CD14-positive monocyte (primary cell): ENCODE measurements at regions not wholly inside any gene's neighbourhood (a gene's known extent, or its start where the extent isn't known, plus 50 kb on each side); places are given as distances from the start of the nearest gene placed in this dataset.

ENCODE experiments used
- DNase-seq, 3 donors: peaks; one replicate each; pipeline ENCODE4 v3.0.0-alpha.2; 2011 to 2022
- H2AFZ ChIP-seq: 2 replicates; pipeline ENCODE4 v1.6.0; 2012; ENCODE audit warnings: mild to moderate bottlenecking, low read depth, low read length, inconsistent platforms; ENCODE audit not compliant: insufficient read depth, poor library complexity, severe bottlenecking
- H3K27ac ChIP-seq, 2 donors: 1 replicate in 1 of 2; 2 replicates in 1 of 2; pipeline ENCODE4 v1.5.1; 2012 to 2013; ENCODE audit warnings: low read length in 2 of 2, control low read depth in 1 of 2, inconsistent platforms in 1 of 2, low read depth in 1 of 2, mild to moderate bottlenecking in 1 of 2
- H3K27me3 ChIP-seq, 2 donors: one replicate each; pipeline versions ENCODE4 v1.6.0 to v1.6.1; 2011 to 2013; ENCODE audit warnings: low read length in 2 of 2; ENCODE audit not compliant: control insufficient read depth in 2 of 2, insufficient read depth in 2 of 2
- H3K36me3 ChIP-seq, 2 donors: replicated peaks in 1 of 2; 1 replicate in 1 of 2; 2 replicates in 1 of 2; pipeline versions ENCODE4 v1.5.1 to v1.6.1; 2012 to 2013; ENCODE audit warnings: low read length in 2 of 2, control low read depth in 1 of 2, inconsistent platforms in 1 of 2, mild to moderate bottlenecking in 1 of 2; ENCODE audit not compliant: insufficient read depth in 2 of 2, control insufficient read depth in 1 of 2
- H3K4me1 ChIP-seq, 2 donors: 1 replicate in 1 of 2; 2 replicates in 1 of 2; pipeline versions ENCODE4 v1.5.1 to v1.6.1; 2012 to 2013; ENCODE audit warnings: low read length in 2 of 2, control low read depth in 1 of 2, inconsistent platforms in 1 of 2, mild to moderate bottlenecking in 1 of 2, moderate library complexity in 1 of 2; ENCODE audit not compliant: insufficient read depth in 2 of 2, control insufficient read depth in 1 of 2
- H3K4me2 ChIP-seq: replicated peaks from 2 replicates; pipeline ENCODE3; 2012; ENCODE audit warnings: low read length, moderate library complexity, mild to moderate bottlenecking; ENCODE audit not compliant: poor library complexity, severe bottlenecking; ENCODE audit errors: extremely low read depth
- H3K4me3 ChIP-seq, 3 experiments: fragments of 200-600 bp in 1 of 3; sonication (generic) in 1 of 3; replicated peaks in 1 of 3; 1 replicate in 2 of 3; 2 replicates in 1 of 3; pipeline ENCODE4 v1.5.1; 2011 to 2013; ENCODE audit warnings: low read length in 3 of 3, mild to moderate bottlenecking in 3 of 3, control low read depth in 2 of 3, low read depth in 2 of 3, inconsistent platforms in 1 of 3, moderate library complexity in 1 of 3
- H3K79me2 ChIP-seq: 2 replicates; pipeline ENCODE4 v1.6.0; 2012; ENCODE audit warnings: mild to moderate bottlenecking, control low read depth, inconsistent platforms, low read length, moderate library complexity; ENCODE audit not compliant: insufficient read depth
- H3K9ac ChIP-seq: 2 replicates; pipeline ENCODE4 v1.6.0; 2017; ENCODE audit warnings: low read length, mild to moderate bottlenecking; ENCODE audit not compliant: insufficient read depth, poor library complexity, severe bottlenecking
- H3K9me3 ChIP-seq, 2 donors: replicated peaks in 1 of 2; 1 replicate in 1 of 2; 2 replicates in 1 of 2; pipeline versions ENCODE4 v1.5.1 to v1.6.1; 2012 to 2013; ENCODE audit warnings: low read length in 2 of 2, control low read depth in 1 of 2; ENCODE audit not compliant: control insufficient read depth in 1 of 2, insufficient read depth in 1 of 2
- H4K20me1 ChIP-seq: 2 replicates; pipeline ENCODE4 v1.6.0; 2012; ENCODE audit warnings: mild to moderate bottlenecking, low read length, control low read depth, moderate library complexity; ENCODE audit not compliant: insufficient read depth
- H3K27ac Mint-ChIP-seq, 7 donors: one replicate each; pipeline ENCODE4 v1.8.0; 2020; ENCODE audit warnings: mild to moderate bottlenecking in 7 of 7, mixed read lengths in 7 of 7, moderate library complexity in 6 of 7, inconsistent platforms in 2 of 7
- H3K27me3 Mint-ChIP-seq, 3 donors: one replicate each; pipeline ENCODE4 v1.8.0; 2021 to 2022; ENCODE audit warnings: low read depth in 3 of 3, mild to moderate bottlenecking in 3 of 3, mixed read lengths in 3 of 3, moderate library complexity in 3 of 3, inconsistent platforms in 1 of 3
- H3K36me3 Mint-ChIP-seq, 2 donors: one replicate each; pipeline ENCODE4 v1.8.0; 2020; ENCODE audit warnings: mixed read lengths in 2 of 2, inconsistent platforms in 1 of 2, mild to moderate bottlenecking in 1 of 2
- H3K4me1 Mint-ChIP-seq: one replicate; pipeline ENCODE4 v1.8.0; 2020; ENCODE audit warnings: mild to moderate bottlenecking, mixed read lengths
- H3K4me3 Mint-ChIP-seq, 2 donors: one replicate each; pipeline ENCODE4 v1.8.0; 2020; ENCODE audit warnings: mild to moderate bottlenecking in 2 of 2, mixed read lengths in 2 of 2, moderate library complexity in 1 of 2
- H3K9me3 Mint-ChIP-seq, 7 donors: one replicate each; pipeline ENCODE4 v1.8.0; 2020 to 2022; ENCODE audit warnings: mixed read lengths in 7 of 7, mild to moderate bottlenecking in 6 of 7, moderate library complexity in 6 of 7, inconsistent platforms in 2 of 7
- WGBS: methylation state at CpG from one replicate; pipeline ENCODE4 v1.1.5; 2013; ENCODE audit warnings: missing lambda C conversion rate; ENCODE audit not compliant: insufficient coverage; 5-methylcytosine and 5-hydroxymethylcytosine counted together
- intact Hi-C, 2 donors: fragments of 100-400 bp; cut with micrococcal nuclease; formaldehyde crosslinking; loops; one replicate each; pipeline versions ENCODE4 v1.15.0 to v1.15.1; 2023
- TF ChIP-seq, protein P1 (sequence below): fragments of 200-600 bp; IDR thresholded peaks from one replicate; pipeline ENCODE4 v1.8.0; 2022; ENCODE audit warnings: antibody characterized with exemption, mild to moderate bottlenecking

DNA sequence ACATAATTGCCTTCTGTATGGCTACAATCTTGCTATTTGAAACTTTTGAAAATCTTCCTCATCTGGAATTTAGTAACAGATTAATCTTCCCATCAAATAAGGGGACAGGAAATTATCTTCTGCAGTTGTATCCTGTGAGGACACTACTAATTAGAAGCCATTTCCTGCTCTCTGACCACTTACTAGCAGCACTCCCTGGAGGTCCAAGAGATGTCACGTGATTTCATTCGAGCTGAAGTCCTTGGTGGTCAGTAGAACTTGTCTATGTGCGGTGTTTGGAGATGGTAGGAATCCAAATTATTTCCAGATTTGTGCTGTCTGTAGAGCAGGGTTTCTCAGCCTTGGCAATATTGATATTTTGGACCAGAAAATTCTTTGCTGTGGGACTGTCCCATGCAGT is 202.5 kb downstream of the TFAP2B start:
- WGBS, result 78% methylated on average over 3 of the region's 3 CpGs
- no peak overlapping the region for H3K9ac ChIP-seq
- H3K9me3 ChIP-seq, result no peaks in the 10 kb centered on the region
- H4K20me1 ChIP-seq, result no peaks in the 10 kb centered on the region
- no peaks in the 10 kb centered on the region for H3K79me2 ChIP-seq
- Mint-ChIP-seq H3K4me3 (no peak overlapping the region), H3K4me1 (no peaks in the 10 kb centered on the region), H3K27ac (no peak overlapping the region), H3K36me3 (no peaks in the 10 kb centered on the region), H3K27me3 (no peaks in the 10 kb centered on the region), H3K9me3 (peaks cover 0 to 3% (median 0%) of the 10 kb centered on the region in 7 donors)
- no peak overlapping the region for H3K4me3 ChIP-seq
- no peak for DNase-seq
- TF ChIP-seq, protein P1, sequence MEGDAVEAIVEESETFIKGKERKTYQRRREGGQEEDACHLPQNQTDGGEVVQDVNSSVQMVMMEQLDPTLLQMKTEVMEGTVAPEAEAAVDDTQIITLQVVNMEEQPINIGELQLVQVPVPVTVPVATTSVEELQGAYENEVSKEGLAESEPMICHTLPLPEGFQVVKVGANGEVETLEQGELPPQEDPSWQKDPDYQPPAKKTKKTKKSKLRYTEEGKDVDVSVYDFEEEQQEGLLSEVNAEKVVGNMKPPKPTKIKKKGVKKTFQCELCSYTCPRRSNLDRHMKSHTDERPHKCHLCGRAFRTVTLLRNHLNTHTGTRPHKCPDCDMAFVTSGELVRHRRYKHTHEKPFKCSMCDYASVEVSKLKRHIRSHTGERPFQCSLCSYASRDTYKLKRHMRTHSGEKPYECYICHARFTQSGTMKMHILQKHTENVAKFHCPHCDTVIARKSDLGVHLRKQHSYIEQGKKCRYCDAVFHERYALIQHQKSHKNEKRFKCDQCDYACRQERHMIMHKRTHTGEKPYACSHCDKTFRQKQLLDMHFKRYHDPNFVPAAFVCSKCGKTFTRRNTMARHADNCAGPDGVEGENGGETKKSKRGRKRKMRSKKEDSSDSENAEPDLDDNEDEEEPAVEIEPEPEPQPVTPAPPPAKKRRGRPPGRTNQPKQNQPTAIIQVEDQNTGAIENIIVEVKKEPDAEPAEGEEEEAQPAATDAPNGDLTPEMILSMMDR, result no peak
- H3K27me3 ChIP-seq, result no peaks in the 10 kb centered on the region
- intact Hi-C loops, result no loop called here
- H2AFZ ChIP-seq, result no peak overlapping the region
- no peak overlapping the region for H3K27ac ChIP-seq
- H3K4me1 ChIP-seq, result no peaks in the 10 kb centered on the region
- no peaks in the 10 kb centered on the region for H3K36me3 ChIP-seq
- H3K4me2 ChIP-seq, result no peak overlapping the region

DNA sequence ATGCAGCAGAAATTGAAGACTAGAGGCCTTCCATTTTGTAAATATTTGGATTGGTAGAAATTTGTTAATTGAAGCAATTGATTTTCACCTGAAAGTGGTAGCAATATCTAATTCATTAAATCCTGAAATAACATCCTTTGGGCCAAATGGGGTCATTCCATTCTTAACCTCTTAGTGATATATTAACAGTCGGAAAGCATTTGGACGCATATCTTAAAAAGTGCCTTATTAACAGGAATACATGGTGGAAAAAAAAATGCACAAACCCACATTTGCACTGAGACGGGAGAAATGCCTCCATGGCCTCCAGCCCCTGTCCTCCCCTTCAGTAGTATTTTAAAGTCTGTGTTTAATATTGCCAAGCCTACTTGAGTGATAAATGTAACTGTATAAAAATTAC is 205.5 kb downstream of the TFAP2B start:
- H3K36me3 Mint-ChIP-seq, result no peaks in the 10 kb centered on the region
- no CpG with 5 or more reads among the region's 3 CpGs for whole genome bisulfite sequencing
- TF ChIP-seq, protein P1, result no peak
- peaks cover 0 to 4% (median 0%) of the 10 kb centered on the region in 7 donors for H3K9me3 Mint-ChIP-seq
- DNase-seq, result no peak
- Histone ChIP-seq H3K27ac (no peak overlapping the region), H3K4me1 (no peaks in the 10 kb centered on the region), H3K79me2 (no peaks in the 10 kb centered on the region), H3K4me2 (no peak overlapping the region), H3K4me3 (no peak overlapping the region), H3K9me3 (no peaks in the 10 kb centered on the region), H3K36me3 (no peaks in the 10 kb centered on the region), H3K9ac (no peak overlapping the region), H3K27me3 (no peaks in the 10 kb centered on the region), H4K20me1 (no peaks in the 10 kb centered on the region), H2AFZ (no peak overlapping the region)
- no peak overlapping the region for H3K27ac Mint-ChIP-seq
- no peaks in the 10 kb centered on the region for H3K27me3 Mint-ChIP-seq
- H3K4me1 Mint-ChIP-seq, result no peaks in the 10 kb centered on the region
- intact Hi-C loops, result no loop called here
- H3K4me3 Mint-ChIP-seq, result no peak overlapping the region
